ENCODE measurements at regions not wholly inside any gene's neighbourhood (a gene's known extent, or its start where the extent isn't known, plus 50 kb on each side); places are given as distances from the start of the nearest gene placed in this dataset.
"Not testable (repeated sequence)": the region's sequence is repeated elsewhere in the genome, so short reads cannot be mapped to it uniquely, and the experiment has no call there.

DNA sequence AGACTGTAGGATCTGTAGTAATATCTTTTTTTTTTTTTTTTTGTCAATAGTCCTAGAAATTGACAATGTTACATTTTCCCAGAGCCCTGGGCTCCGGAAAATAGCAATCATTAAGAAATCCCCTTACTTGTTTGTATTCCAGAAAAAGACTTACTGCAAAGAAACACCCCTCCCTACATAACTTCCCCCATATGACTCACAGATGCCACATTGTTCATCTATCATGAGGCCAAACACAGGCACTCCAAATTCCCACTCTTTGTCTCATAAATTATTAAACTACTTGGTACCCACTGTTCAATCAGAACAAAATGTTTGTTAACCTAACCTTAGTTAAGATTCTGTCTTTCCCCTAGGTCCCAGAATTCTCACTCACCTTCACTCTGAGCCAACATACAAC, 53.5 kb downstream of the TEX51 start:
- no peak for DNase-seq (ENCODE audit: low read depth in 2 of 2)

- no peak for DNase-seq (ENCODE audit: low read depth in 2 of 2)
Observed at GRCh38 chr2:126953483-126953882, 54.8 kb downstream of the TEX51 start.

DNA sequence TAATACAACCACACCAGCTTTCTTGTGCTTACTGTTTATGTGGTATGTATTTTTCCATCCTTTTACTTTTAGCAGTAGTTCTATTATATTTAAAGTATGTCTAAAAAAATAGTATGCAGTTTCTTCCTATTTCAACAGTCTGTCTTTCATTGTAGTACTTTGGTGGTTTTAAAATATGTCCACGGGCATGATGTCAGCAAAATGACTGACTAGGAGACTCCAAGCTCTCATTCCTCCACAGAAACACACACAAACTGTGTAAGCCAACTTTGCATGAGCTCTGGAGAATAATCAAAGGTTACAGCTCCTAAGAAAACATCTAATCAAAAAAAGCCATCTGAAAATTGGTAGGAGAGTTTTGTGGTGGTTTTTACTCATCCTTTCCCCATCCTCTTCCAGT, 56.1 kb downstream of the TEX51 start:
- no peak for DNase-seq (ENCODE audit: low read depth in 2 of 2)

DNA sequence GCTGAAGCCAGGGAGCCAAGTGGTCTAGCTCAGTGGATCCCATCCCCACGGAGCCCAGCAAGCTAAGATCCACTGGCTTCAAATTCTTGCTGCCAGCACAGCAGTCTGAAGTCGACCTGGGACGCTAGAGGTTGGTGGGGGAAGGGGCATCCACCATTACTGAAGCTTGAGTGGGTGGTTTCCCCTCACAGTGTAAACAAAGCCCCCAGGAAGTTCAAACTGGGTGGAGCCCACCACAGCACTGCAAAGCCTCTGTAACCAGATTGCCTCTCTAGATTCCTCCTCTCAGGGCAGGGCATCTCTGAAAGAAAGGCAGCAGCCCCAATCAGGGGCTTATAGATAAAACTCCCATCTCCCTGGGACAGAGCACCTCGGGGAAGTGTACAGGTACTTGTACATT, 58.1 kb downstream of the TEX51 start:
- not testable (repeated sequence) for DNase-seq (ENCODE audit: low read depth in 2 of 2)

DNA sequence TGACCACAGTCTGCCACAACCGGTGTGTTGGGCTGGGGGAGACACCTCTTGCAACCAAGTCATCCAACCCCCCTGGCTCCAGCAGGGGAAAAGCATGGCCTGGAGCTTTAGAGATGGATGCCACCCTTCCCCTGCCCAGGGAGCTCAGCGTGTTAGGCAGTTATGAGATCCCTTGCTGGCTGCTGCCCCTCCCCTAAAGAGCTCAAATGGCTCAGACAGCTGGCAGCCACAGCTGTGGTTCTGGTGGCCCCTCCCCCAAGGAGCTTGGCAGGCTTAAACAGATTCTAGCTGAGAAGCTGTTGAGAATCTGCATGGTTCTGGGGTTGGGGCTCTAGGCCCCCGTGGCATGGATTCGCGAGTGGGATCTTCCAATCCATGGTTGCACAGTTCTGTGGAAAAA, 64.7 kb downstream of the TEX51 start:
- no peak for DNase-seq (ENCODE audit: low read depth in 2 of 2)

DNA sequence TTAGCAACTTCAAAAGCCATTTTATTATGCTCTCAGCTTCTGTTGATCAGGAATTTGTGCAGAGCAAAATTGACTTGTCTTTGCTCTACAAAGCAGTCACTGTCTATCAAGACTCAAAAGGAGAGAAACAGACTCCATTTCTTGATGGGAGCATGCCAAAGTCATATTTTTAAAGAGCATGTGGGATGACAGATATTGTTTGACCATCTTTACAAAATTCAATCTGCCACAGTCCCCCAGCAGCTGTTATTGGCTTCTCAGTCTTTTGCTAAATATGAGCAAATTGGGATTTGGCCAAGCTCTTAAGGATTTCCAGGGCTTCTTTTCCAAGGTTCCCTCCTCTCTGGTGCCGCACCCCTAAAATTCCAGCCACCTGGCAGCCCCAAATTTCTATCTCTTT, 67.9 kb downstream of the TEX51 start:
- DNase-seq (ENCODE audit: low read depth in 2 of 2) = no peak

- no peak for DNase-seq (ENCODE audit: low read depth in 2 of 2)
Observed at GRCh38 chr2:126970583-126970982, 71.9 kb downstream of the TEX51 start.

GRCh38 chr2:126971162-126971480, 72.4 kb downstream of the TEX51 start:
- no peak for DNase-seq (ENCODE audit: low read depth in 2 of 2)

DNA sequence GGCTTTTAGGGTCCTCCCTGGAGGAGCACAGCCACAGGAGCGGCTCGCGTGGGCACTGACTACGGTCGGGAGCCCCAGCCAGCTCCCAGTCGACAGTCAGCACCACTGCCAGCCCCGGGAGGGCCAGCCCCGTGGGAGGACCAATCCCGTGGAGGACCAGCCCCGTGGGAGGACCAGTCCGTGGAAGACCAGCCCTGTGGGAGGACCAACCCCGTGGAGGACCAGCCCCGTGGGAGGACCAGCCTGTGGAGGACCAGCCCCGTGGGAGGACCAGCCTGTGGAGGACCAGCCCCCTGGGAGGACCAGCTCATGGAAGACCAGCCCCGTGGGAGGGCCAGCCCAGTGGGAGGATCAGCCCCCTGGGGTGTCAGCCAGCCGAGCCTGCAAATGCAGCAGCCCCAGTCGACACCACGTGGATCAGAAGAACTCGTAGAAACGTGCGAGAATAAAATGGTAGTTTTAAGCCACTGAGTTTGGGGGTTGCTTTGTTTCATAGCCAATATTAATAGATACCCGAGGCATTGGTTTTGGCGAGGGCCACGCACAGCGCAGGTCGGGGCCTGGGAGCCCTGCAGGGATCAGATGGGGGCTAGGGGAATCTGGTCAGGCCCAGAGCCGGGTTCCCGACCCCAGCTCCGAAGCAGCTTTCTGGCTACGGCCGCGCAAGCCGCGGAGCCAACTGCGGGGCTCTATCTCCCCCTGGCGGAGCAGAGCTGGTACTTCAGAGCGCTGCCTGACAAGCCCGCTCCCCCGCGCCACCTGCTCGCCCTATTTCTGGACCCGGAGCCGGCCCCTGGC, 73.0 kb downstream of the TEX51 start:
- DNase-seq (ENCODE audit: low read depth in 2 of 2) = peak; percentile 48 to 53

DNA sequence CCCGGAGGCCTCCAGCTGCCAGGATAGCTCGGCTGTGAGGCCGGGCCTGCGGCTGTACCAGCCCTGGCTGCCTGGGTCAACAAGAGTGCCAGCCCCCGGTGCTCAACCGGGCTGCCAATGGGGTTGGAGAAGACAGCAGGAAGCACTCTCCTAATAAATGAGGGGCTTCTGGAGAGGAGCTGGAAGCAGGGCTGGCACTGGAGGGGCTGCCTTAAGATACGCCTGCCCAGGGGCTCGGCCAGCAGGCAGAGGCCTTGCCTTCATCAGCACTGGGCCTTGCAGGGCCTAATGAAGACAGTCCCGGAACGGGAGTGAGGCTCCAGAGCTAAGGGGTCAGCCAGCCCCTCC, 73.6 kb downstream of the TEX51 start:
- DNase-seq (ENCODE audit: low read depth in 2 of 2) = no peak

DNA sequence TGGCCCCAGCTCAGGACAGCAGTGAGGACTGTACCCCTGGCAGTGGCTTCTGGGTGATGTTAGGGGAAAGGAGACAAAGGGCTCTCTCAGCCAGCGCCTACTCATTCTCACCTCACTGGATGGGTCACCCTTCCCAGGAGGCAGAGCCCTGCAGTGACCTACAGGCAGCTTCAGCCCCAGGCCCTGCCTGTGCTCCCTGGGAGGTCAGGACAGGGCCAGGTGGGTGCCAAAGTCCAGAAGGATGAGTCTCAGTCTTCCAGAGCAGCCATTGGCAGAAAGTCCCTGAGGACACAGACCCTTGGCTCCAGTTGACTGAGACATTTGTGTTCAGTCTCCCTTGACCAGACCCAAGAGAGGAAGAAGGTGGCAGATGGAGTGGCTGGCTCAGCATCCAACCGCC, 75.1 kb downstream of the TEX51 start:
- DNase-seq (ENCODE audit: low read depth in 2 of 2) = no peak

DNA sequence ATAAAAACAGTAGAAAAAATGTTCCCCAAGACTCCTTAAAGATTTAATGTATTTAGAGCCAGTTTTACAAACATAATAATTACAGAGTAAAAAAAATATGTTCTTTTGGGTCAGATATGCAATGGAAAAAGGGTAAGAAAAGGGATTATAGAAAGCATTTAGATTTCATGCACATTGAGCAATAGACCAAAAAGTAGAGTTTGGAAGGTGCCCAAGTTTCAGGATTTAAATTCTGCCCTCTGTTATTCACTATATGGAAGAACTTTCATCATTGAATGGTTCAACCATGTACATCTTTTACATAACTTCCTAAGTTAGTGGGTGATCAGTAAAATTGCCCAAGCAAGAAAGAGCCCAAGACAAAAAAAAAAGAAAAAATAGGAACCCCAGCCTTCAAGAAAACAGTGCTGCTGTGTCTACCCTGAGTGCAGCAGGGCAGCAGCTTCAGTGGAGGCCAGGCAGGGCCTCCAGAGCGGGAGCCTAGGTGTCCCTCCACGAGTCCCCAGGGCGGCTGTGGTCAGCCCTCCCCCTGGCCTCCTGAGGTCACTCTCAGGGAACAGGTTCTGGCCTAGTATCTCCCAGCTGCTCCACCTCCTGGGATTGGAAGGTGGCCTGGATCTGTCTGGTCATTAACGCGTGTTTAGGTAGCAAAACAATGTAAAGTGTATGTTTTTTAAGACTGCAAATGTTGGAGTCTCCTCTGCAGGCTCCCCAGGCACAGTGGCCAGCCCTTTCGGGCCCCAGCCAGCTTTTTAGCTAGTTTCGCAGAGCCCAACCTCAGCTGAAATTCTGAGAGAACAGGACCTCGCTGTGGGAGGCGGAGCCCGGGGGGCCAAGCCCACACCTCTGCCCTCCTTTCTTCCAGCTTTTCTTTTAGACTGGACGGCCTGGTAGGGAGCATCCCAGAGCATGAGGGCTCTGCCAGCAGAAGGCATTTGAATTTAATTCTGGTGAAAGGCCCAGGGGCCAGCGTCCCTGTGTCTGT, 77.3 kb downstream of the TEX51 start:
- DNase-seq (ENCODE audit: low read depth in 2 of 2) = no peak

GRCh38 chr2:126976721-126977328, 78.1 kb downstream of the TEX51 start:
- DNase-seq (ENCODE audit: low read depth in 2 of 2) = no peak

DNA sequence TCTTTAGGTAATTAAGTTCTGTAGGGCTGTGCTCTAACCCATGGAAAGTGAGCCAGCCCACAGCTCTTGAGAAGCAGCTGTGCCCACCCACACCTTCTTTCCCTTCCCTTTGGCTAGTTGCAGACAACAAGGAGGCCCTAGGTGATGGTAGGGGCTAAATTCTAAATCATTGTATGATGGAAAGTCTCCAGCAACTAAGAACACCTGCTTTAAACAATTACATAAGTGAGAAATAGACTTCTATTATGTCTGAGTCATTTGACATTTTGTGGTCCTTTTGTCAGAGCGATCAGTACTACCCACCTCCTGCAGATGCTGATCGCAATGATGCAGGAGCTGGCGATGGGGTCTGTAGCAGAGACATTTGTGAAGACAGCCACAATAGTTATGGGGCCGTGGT, 79.6 kb downstream of the TEX51 start:
- DNase-seq (ENCODE audit: low read depth in 2 of 2) = no peak

DNA sequence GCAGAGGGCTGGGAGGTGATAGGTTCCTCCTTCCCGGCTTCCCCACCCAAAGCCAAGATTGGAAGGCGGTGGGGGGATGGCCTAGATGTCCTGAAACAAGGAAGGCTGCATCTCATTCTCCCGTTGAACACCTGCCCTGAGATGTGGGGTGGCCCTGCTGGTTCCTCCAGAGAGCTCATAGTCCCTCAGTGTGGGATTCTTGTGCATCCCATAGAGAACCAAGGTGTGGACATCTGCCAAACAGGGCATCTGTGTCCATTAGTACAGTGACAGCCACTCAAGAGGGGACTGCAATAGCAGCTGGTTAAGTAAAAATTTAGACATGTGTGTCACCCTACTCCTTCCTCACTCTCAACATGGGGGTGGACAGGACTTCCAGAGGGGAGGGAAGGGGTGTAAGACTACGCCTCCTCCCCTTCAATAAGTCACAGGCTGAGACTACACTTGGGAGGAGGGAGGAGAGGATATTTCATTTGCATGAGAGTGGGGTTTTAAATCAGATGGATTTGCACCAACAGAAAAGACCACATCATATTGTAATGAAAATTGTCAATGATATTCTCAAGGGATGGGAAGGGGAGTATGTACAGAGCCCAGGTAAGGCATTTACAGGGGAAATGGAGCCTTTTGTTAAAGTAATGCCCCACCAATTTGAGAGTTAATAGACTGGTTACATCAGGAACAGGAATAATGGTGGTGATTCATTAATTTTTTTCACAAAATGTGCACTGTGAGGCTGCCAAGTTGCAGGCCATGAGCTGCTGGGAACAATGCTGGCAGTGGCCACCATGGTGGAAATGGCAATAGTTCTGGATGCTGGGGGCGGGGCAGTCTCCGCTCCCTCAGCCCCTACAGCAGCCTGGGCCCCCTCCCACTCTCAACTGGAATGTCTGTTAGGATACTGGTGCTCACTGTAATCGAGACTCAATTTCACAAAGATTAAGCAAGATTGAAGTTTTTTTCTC, 80.6 kb downstream of the TEX51 start:
- no peak for DNase-seq (ENCODE audit: low read depth in 2 of 2)

DNA sequence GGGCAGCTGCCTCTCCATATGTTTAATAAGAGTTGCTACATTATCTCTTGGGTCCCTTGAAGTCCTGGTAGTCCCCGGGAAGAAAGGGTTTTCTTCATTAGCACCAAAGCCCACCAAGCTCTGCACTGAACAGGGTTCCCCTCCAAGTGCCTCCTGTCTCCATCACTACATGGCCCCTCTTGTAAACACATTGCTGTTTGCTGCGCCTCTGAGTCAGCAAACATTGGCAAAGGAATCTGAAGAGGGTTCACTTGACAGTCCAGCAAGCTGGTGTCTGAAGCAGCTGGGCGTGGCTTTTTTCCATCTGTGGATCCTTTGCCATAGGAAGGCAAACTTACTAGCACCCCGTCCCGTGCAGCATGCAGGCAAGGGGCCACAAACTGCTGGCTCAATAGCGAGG, 82.8 kb downstream of the TEX51 start:
- DNase-seq (ENCODE audit: low read depth in 2 of 2) = no peak

- DNase-seq (ENCODE audit: low read depth in 2 of 2) = no peak
Observed at GRCh38 chr2:126982935-126983334, 84.2 kb downstream of the TEX51 start.

DNA sequence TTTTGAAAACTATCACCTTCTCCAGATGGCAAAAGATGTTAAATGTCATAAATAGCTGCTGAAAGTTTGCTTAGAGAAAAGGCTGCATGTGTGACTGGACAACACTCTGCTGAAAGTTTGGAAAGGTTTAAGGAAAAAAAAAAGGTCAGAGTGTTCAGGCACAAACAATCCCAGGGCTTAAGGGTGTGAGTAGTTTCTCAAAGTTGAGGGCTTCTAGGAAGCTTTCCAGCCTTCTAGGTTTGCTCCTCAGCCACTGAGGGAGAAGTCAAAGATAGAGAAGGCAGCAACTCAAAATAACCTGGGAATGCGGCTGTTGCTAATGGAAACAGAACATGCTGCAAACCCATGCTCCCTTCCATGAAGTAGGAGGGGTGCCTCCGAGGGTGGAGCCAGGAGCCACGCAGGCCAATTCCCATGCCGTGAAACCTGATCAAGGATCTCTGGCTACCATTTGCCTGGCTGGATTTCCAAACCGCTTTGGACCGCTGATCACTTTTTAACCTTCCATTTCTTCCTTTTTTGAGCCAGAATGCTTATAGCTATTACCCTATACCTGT, 88.0 kb downstream of the TEX51 start:
- DNase-seq (ENCODE audit: low read depth in 2 of 2) = no peak

DNA sequence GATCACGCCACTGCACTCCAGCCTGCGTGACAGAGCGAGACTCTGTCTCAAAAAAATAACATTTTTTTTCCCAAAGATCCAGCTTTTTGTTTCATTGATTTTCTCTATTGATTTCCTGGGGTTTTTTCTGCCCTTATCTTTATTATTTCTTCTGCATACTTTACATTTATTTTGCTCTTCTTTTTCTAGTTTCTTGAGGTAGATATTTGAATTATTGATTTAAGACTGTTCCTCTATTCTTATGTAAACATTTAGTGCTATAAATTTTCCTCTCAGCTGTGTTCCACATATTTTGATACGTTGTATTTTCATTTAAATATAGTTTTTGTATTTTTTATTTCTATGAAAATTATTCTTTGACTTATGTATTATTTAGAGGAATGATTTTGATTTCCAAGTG, 89.8 kb downstream of the TEX51 start:
- DNase-seq (ENCODE audit: low read depth in 2 of 2) = no peak

- DNase-seq (ENCODE audit: low read depth in 2 of 2) = not testable (repeated sequence)
Observed at GRCh38 chr2:126989064-126989463, 90.4 kb downstream of the TEX51 start.

DNA sequence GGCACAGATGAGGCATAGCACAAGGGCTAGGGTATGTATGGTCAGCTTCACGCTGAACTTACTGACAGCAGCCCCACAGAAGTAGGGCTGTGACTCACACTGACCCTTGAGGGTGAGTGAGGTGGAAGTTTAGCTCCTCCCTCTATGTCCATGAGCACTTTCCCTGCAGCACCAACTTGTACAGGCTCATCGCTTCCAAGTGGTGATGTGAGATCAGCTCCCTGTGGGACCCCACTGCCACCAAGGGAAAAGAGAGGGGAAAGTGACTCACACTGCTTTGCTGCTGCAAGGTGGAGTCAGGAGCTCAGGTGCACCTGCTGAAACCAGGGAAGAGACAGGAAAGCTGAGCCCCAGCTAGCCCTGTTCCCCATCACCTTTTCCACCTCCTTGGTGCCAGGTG, 91.5 kb downstream of the TEX51 start:
- DNase-seq (ENCODE audit: low read depth in 2 of 2) = no peak
